Stomach (tissue), 4 donors: ENCODE measurements at regions not wholly inside any gene's neighbourhood (a gene's known extent, or its start where the extent isn't known, plus 50 kb on each side); places are given as distances from the start of the nearest gene placed in this dataset.

Source experiments
- POLR2A ChIP-seq, 4 donors: fragments of 450-650 bp; IDR thresholded peaks; one replicate each; pipeline ENCODE4 v1.6.1; 2016; ENCODE audit warnings: antibody characterized with exemption in 4 of 4, control low read depth in 2 of 4, mild to moderate bottlenecking in 1 of 4, moderate library complexity in 1 of 4
- TF ChIP-seq, protein P1 (sequence below), 7 experiments: fragments of 450-650 bp in 4 of 7; fragments of 200-600 bp in 3 of 7; sonication (generic) in 3 of 7; IDR thresholded peaks; one replicate each; pipeline ENCODE4 v1.5.1; 2016 to 2019; ENCODE audit warnings: antibody characterized with exemption in 7 of 7, control low read depth in 2 of 7, mild to moderate bottlenecking in 1 of 7

DNA sequence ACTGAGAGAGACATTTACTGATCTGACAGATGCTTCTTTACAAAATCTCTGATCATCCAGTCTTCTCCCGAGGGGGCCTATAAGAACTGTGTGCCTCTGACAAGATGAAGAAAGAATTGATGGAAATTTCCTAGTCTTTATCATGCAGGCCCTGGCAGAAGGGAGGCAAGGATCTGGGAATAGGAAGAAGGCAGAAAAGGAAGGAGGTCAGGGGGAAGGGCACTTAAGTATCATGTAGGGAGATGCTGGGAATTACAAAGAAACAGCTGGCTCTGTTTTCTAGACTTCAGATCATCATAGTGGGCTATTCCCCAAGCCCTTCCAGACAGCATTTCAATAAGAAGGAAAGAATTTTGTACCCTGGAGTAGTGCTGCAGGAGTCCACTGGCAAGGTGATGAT, 243.3 kb upstream of the MOCS1 start:
- TF ChIP-seq, protein P1, sequence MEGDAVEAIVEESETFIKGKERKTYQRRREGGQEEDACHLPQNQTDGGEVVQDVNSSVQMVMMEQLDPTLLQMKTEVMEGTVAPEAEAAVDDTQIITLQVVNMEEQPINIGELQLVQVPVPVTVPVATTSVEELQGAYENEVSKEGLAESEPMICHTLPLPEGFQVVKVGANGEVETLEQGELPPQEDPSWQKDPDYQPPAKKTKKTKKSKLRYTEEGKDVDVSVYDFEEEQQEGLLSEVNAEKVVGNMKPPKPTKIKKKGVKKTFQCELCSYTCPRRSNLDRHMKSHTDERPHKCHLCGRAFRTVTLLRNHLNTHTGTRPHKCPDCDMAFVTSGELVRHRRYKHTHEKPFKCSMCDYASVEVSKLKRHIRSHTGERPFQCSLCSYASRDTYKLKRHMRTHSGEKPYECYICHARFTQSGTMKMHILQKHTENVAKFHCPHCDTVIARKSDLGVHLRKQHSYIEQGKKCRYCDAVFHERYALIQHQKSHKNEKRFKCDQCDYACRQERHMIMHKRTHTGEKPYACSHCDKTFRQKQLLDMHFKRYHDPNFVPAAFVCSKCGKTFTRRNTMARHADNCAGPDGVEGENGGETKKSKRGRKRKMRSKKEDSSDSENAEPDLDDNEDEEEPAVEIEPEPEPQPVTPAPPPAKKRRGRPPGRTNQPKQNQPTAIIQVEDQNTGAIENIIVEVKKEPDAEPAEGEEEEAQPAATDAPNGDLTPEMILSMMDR (IDR thresholded peaks at IDR 0.05), result no peak
- TF ChIP-seq POLR2A (IDR thresholded peaks at IDR 0.05), result no peak
